AG09319 (cell line): ENCODE measurements at regions not wholly inside any gene's neighbourhood (a gene's known extent, or its start where the extent isn't known, plus 50 kb on each side); places are given as distances from the start of the nearest gene placed in this dataset.

Experiments used
- DNase-seq: peaks from one replicate; pipeline ENCODE4 v3.0.0-alpha.2; 2010; ENCODE audit warnings: low read depth; ENCODE audit errors: extremely low read depth
- TF ChIP-seq, protein P1 (sequence below): IDR thresholded peaks from 2 replicates; pipeline ENCODE4 v1.5.1; 2011; ENCODE audit warnings: low read depth, mild to moderate bottlenecking, inconsistent platforms, low read length, moderate library complexity

DNA sequence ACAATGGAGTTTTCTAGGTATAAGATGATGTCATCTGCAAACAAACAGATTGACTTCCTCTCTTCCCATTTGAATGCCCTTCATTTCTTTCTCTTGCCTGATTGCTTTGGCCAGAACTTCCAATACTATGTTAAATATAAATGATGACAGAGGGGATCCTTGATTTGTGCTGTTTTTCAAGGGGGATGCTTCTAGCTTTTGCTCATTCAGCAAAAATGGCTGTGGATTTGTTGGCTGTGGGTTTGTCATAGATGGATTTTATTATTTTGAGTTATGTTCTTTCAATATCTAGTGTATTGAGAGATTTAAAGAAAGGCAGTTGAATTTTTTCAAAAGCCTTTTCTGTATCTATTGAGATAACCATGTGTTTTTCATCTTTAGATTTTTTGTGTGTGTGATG is 662.4 kb upstream of the EYS start:
- DNase-seq = no peak
- TF ChIP-seq, protein P1, sequence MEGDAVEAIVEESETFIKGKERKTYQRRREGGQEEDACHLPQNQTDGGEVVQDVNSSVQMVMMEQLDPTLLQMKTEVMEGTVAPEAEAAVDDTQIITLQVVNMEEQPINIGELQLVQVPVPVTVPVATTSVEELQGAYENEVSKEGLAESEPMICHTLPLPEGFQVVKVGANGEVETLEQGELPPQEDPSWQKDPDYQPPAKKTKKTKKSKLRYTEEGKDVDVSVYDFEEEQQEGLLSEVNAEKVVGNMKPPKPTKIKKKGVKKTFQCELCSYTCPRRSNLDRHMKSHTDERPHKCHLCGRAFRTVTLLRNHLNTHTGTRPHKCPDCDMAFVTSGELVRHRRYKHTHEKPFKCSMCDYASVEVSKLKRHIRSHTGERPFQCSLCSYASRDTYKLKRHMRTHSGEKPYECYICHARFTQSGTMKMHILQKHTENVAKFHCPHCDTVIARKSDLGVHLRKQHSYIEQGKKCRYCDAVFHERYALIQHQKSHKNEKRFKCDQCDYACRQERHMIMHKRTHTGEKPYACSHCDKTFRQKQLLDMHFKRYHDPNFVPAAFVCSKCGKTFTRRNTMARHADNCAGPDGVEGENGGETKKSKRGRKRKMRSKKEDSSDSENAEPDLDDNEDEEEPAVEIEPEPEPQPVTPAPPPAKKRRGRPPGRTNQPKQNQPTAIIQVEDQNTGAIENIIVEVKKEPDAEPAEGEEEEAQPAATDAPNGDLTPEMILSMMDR = no peak

DNA sequence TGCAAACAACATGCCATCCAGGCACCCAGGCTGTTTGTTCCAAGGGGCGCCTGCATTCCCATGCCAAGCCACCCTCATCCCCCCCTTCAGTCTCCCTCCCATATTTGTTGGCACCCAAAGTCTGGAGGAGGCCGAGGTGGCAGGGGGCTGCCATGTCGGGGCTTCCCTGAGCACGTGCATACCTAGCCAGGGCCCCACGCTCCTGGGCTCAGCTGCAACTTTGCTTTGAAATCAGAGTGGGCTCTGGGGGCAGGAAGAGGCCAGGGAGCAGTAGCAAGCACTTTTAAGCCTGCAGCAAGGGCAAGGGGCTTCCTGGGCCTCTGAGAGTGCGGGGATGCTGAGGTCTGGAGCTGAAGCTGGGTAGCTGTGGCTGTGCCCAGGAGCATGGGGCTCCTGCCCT is 655.9 kb upstream of the EYS start:
- DNase-seq = no peak
- TF ChIP-seq, protein P1 = no peak

DNA sequence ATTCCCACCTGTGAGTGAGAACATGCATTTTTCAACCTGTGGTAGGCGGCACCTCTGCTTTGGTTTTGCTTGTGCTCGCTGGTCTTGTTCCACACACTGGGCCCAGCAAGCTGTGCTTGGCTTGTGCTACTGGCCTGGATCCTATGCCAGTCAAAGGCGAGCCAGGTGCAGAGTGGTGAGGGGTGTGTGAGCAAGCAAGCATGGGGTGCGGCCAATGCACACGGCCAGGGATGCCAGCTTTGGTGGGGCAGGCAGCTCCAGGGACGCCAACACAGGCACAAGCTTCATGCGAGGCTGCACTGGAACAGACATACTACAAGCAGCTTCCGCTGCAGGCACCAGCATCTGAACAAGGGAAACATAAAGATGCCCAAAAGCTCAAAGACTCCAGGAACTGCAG is 654.9 kb upstream of the EYS start:
- TF ChIP-seq, protein P1 = no peak

GRCh38 chr6:66357781-66358180 is 650.8 kb upstream of the EYS start:
- DNase-seq = no peak
- TF ChIP-seq, protein P1 = no peak

More for the DNA sequence above, 654.9 kb upstream of the EYS start:
- no peak for DNase-seq

GRCh38 chr6:66355471-66355870 is 648.4 kb upstream of the EYS start:
- TF ChIP-seq, protein P1 = no peak
- DNase-seq = no peak

GRCh38 chr6:66344796-66345195 is 637.8 kb upstream of the EYS start:
- TF ChIP-seq, protein P1 = no peak
- no peak for DNase-seq

- TF ChIP-seq, protein P1 = no peak
- DNase-seq = no peak
These were observed 633.7 kb upstream of the EYS start for GRCh38 chr6:66340736-66341135.

GRCh38 chr6:66336176-66336575 is 629.1 kb upstream of the EYS start:
- TF ChIP-seq, protein P1 = no peak
- DNase-seq = no peak
